ENCODE measurements at regions not wholly inside any gene's neighbourhood (a gene's known extent, or its start where the extent isn't known, plus 50 kb on each side); places are given as distances from the start of the nearest gene placed in this dataset.

DNA sequence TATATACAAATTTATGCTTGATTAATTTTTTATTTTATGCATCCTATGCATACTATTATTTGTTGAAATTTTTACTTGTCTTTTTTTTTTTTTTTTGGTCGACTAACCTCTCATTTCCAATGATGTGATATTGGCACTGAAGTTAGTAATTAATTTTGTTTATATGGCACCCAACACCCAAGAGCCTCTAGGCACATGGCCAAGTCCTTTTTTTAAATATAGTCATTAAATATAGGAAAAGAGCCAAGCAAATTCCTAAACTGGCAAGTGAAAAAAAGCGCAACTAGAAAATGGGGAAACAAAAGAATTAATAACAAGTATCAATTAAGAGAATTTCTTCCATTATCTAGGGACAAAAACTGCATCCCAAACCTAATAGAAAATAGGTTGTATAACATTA lies 85.5 kb upstream of the HS3ST5 start:
- no peak for TF ChIP-seq CTCF (IDR thresholded peaks at IDR 0.05; ENCODE audit: low read depth, low read length, missing control alignments)
- DNase-seq (ENCODE audit: low read depth): no peak
- H3K4me3 ChIP-seq (ENCODE audit: low read depth, low read length): no peak overlapping the region

- H3K4me3 ChIP-seq (ENCODE audit: low read depth, low read length): no peak overlapping the region
- TF ChIP-seq CTCF (IDR thresholded peaks at IDR 0.05; ENCODE audit: low read depth, low read length, missing control alignments): no peak
- DNase-seq (ENCODE audit: low read depth): no peak
Observed at GRCh38 chr6:114421199-114421598, 78.4 kb upstream of the HS3ST5 start.

GRCh38 chr6:114419175-114419574 lies 76.4 kb upstream of the HS3ST5 start:
- TF ChIP-seq CTCF (IDR thresholded peaks at IDR 0.05; ENCODE audit: low read depth, low read length, missing control alignments): no peak
- DNase-seq (ENCODE audit: low read depth): no peak
- no peak overlapping the region for H3K4me3 ChIP-seq (ENCODE audit: low read depth, low read length)

- H3K4me3 ChIP-seq (ENCODE audit: low read depth, low read length): no peak overlapping the region
- TF ChIP-seq CTCF (IDR thresholded peaks at IDR 0.05; ENCODE audit: low read depth, low read length, missing control alignments): no peak
- no peak for DNase-seq (ENCODE audit: low read depth)
Observed at GRCh38 chr6:114418304-114418972, 75.6 kb upstream of the HS3ST5 start.

DNA sequence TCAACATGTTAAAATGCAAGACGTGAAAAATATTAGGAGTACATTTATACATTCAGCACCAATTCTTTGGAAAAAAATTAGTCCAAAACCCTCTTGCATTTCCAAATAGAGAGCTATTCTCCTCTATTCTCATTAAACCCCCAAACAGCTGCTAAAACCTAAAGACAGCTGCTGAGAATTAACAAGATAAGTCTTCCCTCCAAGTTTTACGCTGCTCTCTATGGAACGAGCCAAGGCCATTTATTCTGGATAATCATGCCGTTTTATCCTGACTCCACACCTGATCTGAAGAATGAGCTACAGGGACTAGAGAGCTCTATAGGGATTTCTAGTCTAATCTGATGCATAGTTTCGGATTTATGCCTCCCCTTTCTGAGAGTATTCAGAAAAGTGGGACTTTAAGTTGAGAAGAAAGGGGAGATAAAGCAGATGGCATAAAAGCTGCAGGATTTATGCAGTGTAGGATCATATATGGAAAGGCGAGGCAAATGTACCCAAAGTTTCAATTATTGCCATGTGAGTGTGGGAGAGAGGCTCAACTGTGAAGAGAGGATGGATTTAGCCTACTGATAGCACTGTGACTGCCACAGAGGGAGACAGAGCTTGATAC lies 64.7 kb upstream of the HS3ST5 start:
- TF ChIP-seq CTCF (IDR thresholded peaks at IDR 0.05; ENCODE audit: low read depth, low read length, missing control alignments): no peak
- DNase-seq (ENCODE audit: low read depth): no peak
- no peak overlapping the region for H3K4me3 ChIP-seq (ENCODE audit: low read depth, low read length)

- no peak for DNase-seq (ENCODE audit: low read depth)
- H3K4me3 ChIP-seq (ENCODE audit: low read depth, low read length): no peak overlapping the region
- no peak for TF ChIP-seq CTCF (IDR thresholded peaks at IDR 0.05; ENCODE audit: low read depth, low read length, missing control alignments)
Observed at GRCh38 chr6:114404339-114404955, 61.6 kb upstream of the HS3ST5 start.
